SK-N-DZ (cell line): ENCODE measurements at regions not wholly inside any gene's neighbourhood (a gene's known extent, or its start where the extent isn't known, plus 50 kb on each side); places are given as distances from the start of the nearest gene placed in this dataset.
"Not testable (repeated sequence)": the region's sequence is repeated elsewhere in the genome, so short reads cannot be mapped to it uniquely, and the experiment has no call there.

Experiments
- DNase-seq: peaks from one replicate; pipeline ENCODE4 v3.0.0-alpha.2; 2015; ENCODE audit warnings: low spot score

DNA sequence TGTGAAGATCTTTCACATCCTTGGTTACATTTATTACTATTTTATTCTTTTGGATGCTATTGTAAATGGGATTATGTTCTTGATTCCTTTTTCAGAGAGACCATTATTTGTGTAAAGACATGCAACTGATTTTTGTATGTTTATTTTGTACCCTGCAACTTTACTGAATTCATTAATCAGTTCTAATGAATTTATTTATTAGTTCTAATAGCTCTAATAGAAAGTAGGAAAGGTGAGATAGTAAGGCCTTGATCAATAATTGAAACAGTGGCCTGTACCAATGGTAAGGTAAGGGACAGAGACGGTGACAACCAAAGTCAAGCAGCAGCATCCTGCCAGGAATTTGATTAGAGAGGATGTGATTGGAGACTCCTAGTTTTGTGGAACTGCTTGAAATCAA lies 224.1 kb downstream of the PHLDA1 start:
- DNase-seq: no peak

DNA sequence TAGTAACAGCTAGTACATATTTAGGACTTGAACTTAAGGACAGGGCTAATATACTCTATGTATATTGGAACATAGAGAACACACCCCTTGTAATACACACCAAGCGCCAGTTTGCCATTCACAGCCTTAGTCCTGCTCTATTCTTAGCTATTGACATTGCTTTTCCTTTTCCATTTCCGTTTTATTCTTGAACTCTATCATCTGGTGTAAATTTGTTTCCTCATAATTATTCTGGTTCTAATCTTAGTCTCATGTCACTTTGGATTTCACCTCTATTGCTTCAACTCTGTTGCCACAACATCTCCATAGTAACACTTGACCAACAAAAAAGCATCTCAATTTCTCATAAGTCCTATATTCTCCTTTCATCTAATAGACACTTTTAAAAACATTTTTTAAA lies 225.7 kb downstream of the PHLDA1 start:
- no peak for DNase-seq

DNA sequence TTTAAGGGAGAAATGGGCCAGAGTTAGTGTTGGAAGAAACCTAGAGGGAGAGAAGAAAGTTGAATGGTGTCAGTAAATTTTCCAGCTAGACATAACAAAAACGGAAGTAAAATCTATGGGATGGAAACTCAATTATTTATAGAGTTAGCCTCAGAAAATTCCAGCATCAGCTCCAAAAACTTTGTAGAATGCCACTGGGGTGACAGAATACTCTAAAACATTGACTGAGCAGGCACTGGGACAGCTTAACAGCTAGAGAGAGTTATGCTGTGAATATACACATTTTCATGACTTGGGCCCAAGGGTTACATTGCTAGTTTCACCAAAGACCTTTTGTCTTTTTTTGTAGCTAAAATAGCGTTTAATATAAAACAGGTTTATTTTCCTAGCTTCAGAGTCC lies 226.3 kb downstream of the PHLDA1 start:
- DNase-seq: no peak

DNA sequence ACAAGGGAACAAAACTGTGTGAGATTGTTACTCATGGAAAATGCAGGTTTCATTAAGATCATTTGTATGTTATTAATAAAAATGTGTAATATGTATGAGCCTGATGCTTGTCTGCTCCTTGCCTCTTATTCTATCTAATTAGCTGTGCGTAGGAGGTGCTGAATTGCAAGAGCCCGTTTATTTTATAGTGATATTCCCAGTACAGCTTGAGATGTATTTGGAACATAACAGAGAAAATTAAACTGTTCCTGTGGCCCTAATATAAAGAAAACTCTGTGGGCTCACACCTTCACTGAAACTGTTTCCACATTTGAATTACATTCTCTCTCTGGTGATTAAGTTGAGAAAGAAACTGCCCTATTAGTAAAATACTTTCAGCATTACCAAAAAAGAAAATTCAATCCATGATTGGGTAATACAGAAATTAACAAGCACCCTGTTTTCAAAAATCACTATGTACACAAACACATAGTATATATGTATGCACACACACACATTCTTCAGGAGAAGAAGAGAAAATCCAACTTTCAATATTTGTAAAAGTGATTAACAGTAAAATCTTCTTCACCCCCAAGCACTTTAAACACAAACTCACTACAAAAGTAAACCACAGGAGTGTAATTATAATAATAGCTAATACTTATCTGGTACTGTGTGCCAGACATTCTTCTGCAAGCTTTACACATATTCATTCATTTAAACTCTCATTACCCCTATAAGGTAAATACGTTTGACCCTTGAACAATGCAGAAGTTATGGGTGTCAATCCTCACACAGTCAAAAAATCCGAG lies 233.2 kb downstream of the PHLDA1 start:
- no peak for DNase-seq

DNA sequence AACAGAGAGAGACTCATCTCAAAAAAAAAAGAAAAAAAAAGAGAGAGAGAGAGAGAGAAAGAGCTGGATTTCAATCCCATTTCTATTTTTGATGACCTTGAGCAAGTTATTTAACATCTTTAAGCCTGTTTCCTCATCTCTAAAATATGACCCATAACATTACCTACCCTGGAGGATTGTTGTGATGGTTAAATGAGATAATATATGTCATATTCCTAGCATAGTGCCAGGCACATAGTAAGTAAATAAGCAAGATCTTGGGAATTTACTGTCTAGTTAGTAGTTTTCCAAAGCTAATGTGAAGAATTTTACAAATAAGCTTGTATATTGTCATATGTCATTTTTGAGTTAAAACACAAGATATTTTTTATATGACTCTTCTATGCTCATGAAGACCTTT lies 236.5 kb downstream of the PHLDA1 start:
- DNase-seq: no peak

DNA sequence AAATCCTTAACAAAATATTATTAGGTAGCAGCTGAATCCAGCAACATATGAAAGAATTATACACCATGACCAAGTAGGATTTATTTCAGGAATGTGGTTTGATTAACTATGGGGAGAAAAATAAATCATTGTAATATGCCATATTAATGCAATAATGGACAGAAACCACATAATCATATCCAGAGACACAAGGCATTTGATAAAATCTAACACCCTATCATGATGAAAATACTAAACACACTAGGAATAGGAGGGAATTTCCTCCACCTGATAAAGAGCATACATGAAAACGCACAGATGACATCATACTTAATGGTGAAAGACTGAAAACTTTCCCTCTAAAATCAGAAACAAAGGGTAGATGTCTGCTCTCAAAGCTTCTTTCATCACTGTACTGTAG lies 238.9 kb downstream of the PHLDA1 start:
- no peak for DNase-seq

DNA sequence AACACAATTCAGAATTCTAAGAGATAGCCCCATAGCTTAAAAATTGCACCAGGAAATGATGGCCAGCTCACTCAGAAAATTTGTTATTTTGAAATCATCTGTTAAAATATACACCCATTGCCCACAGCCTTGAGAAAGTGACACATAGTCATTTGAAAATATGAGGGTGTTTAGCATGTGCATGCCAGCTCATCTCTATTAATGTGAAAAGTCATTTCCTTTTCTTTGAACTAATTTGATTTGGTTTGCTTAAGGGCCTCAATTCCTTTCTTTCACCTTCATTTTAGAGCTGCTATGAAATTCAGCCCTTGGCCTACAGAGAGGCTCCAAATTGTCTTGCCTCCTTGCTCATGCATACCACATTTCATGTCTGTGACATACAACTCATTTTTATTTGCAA lies 241.4 kb downstream of the PHLDA1 start:
- no peak for DNase-seq

DNA sequence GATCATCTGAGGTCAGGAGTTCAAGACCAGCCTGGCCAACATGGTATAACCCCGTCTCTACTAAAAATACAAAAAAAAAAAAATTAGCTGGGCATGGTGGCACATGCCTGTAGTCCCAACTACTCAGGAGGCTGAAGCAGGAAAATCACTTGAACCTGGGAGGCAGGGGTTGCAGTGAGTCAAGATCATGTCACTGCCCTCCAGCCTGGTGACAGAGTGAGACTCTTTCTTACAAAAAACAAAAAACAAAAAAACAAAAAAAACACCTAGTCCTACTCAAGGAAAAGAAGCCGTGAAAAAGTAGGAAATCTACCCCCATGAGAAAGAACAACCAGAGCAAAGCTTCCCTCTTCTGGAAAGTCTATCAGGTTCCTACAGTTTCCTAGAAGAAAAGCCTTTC lies 244.4 kb downstream of the PHLDA1 start:
- DNase-seq: not testable (repeated sequence)

DNA sequence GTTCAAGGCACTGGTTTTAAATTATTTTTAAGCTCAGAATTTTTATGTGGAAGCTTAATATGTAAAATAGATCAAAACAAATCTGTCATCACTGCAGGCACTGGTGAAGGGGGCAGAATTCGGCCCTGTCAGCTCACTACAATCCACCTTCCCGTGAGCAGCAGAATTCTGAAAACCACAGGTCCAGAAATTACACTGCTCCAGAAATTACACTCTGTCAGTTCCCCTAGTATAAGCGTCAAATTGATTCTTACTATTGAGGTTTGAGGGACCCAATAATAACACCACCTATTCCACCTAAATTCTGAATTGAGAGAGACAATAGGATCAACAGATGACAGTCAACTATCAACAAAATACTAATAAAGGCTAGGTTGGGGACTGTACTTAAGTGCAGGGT lies 245.5 kb downstream of the PHLDA1 start:
- DNase-seq: no peak

DNA sequence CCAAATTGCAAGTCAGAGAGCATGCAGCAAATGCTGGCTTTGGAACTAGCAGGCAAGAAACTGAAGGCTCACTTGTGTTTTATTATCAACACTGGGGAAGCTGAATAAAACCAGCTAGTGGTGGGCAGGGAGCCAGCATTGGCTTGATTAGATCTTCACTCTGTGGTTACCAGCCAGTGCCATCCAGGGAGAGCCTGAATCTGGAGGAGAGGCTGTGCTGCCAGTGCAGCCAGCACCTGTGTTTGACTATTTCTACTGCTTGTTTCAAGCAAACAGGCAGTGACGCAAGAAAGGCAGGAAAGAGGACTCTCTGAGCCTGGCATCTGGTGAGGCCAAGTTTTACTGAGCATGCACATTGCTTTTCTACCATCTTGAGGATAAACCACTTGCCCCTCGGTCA lies 247.0 kb downstream of the PHLDA1 start:
- DNase-seq: no peak

DNA sequence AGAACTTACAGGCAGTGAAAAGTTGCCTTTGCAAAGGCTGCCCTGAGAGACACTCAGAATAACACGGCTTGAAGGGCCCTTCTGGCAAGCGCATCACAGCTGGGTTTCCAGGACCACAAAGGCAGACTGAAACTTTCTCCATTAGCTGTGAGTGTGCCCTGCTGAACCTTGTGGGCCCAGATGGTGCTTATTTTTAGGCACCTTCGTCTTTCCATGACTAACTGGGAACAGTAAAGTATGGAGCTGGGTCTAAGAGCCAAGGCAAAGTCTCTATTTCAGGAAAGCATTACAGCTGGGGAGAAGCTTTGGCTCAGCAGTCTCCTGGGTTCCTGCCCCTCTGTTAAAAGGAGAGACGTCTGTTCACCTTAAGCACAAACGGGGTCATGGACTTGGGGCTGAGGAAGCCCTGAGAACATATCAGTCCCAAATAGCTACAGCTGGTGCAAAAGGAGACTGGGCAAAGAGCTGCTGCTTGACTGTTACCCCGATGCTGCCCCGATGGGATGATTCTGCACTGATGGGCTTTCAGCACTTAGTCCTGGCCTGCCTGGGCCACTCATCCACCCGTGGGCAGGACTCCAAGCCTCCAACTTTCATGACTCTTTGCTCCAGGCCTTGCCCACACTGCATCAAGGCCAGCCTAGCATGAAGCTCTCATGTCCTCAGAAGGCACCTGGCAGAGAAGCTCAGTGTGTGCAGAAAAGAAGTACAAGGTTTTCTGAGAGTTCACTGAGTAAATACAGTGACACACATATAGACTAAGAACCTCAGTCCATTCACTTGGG lies 248.3 kb downstream of the PHLDA1 start:
- no peak for DNase-seq

DNA sequence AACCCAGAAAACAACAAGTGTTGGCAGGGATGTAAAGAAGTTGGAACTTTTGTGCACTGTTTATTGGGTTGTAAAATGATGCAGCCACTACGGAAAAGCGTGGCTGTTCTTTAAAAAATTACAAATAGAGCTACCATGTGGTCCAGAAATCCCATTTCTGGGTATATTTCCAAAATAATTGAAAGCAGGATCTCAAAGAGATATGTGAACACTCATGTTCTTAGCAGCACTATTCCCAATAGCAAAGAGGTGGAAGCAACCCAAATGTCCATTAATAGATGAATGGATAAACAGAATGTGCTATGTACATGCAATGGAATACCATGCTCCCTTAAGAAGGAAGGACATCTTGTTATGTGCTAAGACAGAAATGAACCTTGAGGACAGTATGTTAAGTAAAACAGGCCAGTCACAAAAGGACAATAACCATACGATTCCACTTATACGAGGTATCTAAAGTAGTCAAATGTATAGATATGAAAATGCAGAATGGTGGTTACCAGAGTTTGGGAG lies 249.5 kb downstream of the PHLDA1 start:
- DNase-seq: no peak

DNA sequence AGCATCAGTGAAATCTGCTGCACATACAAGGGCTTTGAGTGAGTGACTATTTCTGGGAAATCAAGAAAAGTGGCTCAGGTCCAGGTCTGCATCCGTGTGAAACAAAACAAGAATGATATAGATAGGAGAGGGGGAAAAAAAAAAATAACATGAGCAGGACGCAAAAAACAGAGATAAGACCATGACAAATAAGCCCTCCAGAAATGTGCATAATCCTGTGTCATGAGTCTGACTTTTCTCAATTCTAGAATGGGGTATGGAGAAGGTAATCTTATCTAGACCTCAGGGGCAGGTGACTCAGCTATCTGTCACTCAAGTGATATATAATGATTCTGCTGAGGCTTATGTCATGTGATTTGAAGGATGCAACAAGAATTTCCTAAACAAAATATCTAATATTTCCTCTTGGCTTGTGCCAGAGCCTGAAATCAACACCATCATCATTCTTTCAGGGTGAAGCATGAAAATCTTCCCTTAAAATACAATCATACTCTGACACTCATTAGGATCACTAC lies 250.0 kb downstream of the PHLDA1 start:
- DNase-seq: no peak

DNA sequence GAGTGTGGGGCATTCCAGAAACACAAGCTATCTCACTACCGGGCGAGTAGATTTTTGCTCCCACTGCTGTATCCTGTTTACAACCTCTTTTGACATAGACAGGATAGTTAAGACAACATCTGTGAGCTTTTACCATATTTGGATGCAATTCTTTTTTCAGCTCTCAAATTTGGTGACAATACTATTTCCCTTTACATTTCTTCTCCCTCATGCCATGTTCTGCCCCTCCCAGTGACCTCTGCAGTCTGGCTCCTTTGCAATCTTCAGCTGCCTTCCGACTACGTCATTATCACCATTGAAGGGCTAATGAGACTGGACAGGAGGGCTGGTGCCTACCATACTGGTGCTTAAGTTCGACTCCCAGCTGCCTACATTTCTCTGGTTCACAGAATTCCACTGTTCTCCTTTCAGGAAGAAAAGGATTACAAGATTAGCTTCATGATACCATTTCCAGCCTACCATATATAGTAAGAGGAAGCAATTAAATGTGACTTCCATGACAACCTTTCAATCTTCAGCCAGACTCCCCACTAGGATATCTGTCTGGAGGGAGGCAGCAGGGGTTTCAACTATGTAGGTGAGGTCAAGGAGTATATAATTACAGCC lies 251.6 kb downstream of the PHLDA1 start:
- DNase-seq: peak; percentile 13

DNA sequence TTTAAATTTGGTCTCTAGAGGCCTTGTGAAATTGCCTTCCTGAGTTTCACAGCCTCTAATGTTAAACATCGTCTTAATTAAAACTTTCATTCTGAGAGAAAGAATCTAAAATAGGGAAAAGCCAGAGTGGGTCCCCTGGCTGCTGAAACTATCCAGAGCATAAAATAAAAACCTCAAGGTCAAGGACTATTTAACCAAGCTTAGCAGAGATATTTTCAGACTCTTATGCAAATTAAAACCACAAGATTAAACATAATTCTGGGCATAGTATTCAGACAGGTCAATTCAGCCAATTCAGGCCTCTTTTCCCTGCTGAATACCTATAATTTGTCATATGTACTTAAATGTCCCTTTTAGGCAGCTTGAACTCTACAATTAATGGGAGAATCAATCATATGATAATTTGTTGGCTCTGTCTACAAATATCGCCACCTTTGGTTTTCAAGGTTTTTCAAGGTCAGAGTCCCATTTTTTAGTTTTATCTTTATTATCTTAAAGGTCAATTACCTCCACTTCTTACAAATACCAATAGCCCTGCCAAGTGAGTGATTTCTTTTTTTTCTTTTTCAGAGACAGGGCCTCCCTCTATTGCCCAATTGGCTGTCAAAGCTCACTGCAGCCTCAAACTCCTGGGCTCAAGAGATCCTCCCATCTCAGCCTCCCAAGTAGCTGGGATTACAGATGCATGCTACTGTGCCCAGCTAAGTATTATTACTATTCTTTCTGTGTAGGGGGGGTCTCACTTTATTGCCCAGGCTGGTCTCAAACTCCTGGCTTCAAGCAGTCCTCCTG lies 257.1 kb downstream of the PHLDA1 start:
- no peak for DNase-seq

DNA sequence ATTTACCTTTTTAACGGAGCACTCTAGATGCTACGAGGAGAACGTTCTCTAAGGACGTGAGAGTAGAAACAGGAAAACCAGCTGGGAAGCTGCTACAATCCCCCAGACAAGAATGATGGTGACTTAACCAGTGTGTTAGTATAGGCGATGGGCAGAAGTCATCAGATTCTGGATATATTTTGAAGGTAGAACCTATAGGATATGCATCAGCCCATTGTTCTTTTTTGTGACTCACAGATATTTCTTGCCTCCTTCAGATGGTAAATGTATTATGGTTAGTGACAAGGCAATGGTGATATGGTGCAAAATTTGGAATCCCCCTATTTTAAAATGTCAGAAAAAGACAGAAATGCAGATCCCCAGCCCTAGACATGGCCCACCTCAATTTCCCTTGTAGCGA lies 258.2 kb downstream of the PHLDA1 start:
- no peak for DNase-seq

DNA sequence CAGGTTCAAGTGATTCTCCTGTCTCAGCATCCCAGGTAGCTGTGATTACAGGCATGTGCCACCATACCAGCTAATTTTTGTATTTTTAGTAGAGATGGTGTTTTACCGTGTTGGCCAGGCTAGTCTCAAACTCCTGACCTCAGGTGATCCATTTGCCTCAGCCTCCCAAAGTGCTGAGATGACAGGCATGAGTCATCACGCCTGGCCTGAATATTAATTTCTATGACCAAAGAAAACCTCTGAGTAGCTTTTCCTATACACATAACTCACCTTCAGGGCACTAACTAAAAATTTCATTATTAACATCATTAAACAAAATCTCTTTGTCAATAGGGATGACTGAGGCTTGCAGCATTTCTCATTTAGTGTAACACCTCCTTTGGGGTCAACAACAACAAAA lies 259.6 kb upstream of the KRR1 start:
- no peak for DNase-seq

DNA sequence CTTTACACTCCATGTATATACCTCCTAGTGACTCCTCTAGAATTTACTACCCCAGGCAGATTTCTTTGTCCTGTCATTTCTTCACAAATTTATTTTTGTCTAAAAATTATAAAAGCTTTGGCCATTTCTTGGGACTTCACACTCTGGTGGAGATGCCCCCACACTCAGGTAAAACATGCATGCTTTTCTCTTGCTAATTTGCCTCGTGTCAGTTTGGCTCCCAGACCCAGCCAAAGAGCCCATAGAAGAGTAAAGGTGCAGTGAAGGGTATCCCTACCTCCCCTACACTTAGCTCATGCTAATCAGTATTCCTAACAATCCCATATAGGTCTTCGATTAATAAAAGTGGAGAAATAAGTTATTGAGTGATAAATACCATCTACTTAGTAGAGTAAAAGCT lies 256.5 kb upstream of the KRR1 start:
- DNase-seq: no peak

DNA sequence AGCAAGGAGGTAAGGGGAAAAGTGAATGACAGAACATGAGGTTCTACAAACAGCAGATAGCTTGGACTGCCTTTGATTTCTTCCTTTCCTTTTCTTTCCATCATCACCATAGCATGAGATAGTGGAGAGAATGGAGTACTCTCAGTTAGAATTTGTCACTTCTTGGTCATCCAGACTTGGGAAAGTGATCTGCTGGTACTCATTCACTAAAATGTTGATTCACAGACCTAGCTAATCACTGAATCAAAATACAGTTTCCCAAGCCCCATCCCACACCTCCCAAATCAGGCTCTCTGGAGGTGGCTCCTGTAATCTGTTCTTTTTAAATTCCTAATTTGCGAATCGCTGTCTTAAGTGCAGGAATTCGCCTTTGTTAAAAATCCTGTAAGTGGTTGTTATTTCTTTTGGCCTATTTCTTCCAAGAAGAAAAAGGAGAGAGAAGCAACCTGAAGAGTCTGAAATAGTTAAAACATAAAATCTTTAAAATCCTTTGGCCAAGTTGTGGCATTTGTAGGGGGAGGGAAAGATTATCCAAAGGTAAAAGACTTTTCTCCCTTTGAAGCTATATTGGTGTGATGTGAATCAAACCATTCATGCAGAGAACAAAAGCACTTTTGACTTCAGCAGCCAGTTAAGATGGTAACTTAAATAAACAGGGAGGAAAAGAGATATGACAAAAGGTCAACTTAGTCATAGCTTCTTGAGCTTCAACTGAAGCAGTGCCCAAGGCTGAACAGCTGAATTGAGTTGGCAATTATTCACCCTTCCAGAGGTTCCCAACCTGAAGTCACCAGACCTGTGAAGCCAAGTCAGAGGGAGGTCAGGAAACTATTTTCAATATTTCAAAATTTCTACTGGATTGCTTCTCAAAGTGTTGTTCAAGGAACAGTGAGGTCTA lies 255.1 kb upstream of the KRR1 start:
- DNase-seq: no peak
